ENCODE measurements at regions not wholly inside any gene's neighbourhood (a gene's known extent, or its start where the extent isn't known, plus 50 kb on each side); places are given as distances from the start of the nearest gene placed in this dataset.

GRCh38 chr2:101574622-101575021 is 99.7 kb upstream of the RFX8 start:
- Mint-ChIP-seq H3K36me3 (peaks cover 6 to 12% of the 10 kb centered on the region in 2 donors), H3K27ac (no peak overlapping the region), H3K9me3 (peaks cover 5 to 11% of the 10 kb centered on the region in 2 donors)
- DNase-seq (ENCODE audit: low spot score in 2 of 2), result no peak
- ATAC-seq, result no peak

- ATAC-seq (no peak), DNase-seq (ENCODE audit: low spot score in 2 of 2) (no peak)
- Mint-ChIP-seq H3K9me3 (peaks cover 5 to 6% of the 10 kb centered on the region in 2 donors), H3K27ac (no peak overlapping the region), H3K36me3 (peaks cover 6 to 12% of the 10 kb centered on the region in 2 donors)
These were observed 97.0 kb upstream of the RFX8 start for GRCh38 chr2:101571951-101572350.

DNA sequence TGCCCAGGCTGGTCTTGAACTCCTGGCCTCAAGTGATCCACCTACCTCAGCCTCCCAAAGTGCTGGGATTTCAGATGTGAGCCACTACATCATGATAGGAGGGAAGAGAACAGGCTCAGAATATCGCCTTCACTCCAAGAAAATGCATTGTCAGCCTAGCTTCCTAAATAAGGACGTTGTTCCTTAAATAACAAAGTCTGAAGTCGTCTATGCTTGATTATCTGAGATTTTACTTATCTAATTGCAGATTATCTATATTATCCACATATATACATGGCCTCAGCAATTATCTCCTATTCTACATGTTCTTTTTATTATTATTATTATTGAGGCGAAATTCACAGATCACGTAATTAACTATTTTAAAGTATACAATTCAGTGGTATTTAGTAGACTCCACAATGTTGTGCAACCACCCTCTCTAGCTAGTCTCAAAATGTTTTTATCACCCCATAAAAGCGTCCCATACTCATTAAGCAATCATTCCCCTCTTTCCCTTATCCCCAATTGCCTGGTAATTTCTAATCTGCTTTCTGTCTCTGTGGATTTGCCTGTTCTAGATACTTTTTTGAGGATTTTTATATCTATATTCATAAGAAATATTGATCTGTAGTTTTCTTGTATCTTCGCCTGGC is 95.1 kb upstream of the RFX8 start:
- peaks cover 5 to 6% of the 10 kb centered on the region in 2 donors for H3K9me3 Mint-ChIP-seq
- no peak overlapping the region for H3K27ac Mint-ChIP-seq

DNA sequence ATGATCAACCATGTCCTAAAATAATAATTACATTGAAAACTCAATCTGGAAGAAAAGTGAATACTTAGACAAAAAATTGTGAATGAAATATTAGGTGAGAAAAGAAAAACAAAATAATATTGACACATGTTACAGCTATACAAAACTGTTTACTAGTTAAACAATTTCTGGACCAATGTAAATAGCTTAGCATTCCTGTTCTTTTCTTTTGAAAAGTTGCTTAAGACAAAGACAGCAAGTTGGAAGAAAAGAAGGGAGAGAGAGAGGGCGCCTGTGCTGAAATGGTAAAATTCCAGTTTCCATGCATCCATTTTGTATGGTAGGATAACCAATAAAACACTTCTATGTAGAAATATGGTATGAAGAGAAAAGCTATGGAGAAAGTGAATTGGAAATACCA is 94.1 kb upstream of the RFX8 start:
- H3K9me3 Mint-ChIP-seq, result peaks cover 5 to 6% of the 10 kb centered on the region in 2 donors
- peaks cover 6 to 12% of the 10 kb centered on the region in 2 donors for H3K36me3 Mint-ChIP-seq
- DNase-seq (ENCODE audit: low spot score in 2 of 2) (no peak), ATAC-seq (no peak)
- H3K27ac Mint-ChIP-seq, result no peak overlapping the region

More for the DNA sequence above, 95.1 kb upstream of the RFX8 start:
- H3K36me3 Mint-ChIP-seq, result peaks cover 6 to 12% of the 10 kb centered on the region in 2 donors
- DNase-seq (ENCODE audit: low spot score in 2 of 2) (no peak), ATAC-seq (no peak)

DNA sequence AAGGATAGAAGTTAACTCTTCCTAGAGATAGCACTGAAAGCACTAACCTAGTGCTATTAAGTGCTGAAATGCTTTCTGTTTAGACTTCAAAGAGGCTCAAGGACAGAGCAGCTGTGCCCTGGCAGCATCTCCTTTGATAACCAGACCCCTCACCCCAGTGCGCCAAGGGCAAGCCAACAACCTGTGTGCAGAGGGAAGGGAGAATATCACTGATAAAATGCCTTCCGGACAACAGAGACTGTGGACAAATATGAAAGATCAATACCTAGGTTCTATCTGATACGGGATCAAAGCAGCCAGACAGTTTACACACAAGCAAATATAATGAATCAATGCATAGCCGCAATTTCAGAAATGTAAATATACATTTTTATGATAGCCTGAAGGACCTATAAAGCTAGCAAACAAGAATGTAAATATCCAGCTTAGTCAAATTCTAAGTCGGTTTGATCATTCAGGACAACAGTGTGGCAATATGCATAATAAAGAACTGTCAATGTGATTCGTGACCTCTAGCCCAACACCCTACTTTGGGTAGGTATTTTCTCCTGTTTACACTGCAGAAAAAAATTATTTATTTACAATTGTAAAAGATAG is 91.8 kb upstream of the RFX8 start:
- no peak overlapping the region for H3K27ac Mint-ChIP-seq
- peaks cover 0 to 10% of the 10 kb centered on the region in 2 donors for H3K36me3 Mint-ChIP-seq
- peaks cover 0 to 9% of the 10 kb centered on the region in 2 donors for H3K9me3 Mint-ChIP-seq
- DNase-seq (ENCODE audit: low spot score in 2 of 2) (no peak), ATAC-seq (no peak)

GRCh38 chr2:101563849-101564248 is 88.9 kb upstream of the RFX8 start:
- peaks cover 10 to 20% of the 10 kb centered on the region in 2 donors for H3K9me3 Mint-ChIP-seq
- no peak for ATAC-seq
- H3K27ac Mint-ChIP-seq, result no peak overlapping the region
- peaks cover 9 to 23% of the 10 kb centered on the region in 2 donors for H3K36me3 Mint-ChIP-seq
- DNase-seq (ENCODE audit: low spot score in 2 of 2), result no peak

- ATAC-seq, result peak in 1 of 2 donors; percentile 39
- Mint-ChIP-seq H3K27ac (peak overlapping the region; percentile 74 to 75), H3K9me3 (peaks cover 10 to 20% of the 10 kb centered on the region in 2 donors), H3K36me3 (peaks cover 13 to 23% of the 10 kb centered on the region in 2 donors)
- DNase-seq (ENCODE audit: low spot score in 2 of 2), result no peak
These were observed 85.9 kb upstream of the RFX8 start for GRCh38 chr2:101560780-101561315.

DNA sequence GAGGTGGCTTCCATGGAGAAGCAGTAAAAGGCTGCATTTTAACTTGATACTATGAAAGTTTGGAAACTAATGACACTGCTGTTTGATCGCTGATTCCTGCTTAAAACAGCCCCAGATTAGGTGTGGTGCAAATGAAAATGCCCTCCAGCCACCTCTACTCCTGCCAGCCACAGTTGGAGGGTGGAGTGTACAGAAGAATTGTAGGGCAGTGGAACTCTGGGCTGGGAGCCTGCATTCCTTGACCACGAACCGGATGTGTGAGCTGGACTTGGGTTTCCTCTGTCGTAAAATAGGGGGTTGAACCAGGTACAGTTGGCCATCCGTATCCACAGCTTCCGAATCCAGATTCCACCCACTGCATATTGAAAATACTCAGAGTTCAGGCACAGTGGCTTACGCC is 84.6 kb upstream of the RFX8 start:
- H3K36me3 Mint-ChIP-seq, result peaks cover 13 to 23% of the 10 kb centered on the region in 2 donors
- ATAC-seq (no peak), DNase-seq (ENCODE audit: low spot score in 2 of 2) (no peak)
- no peak overlapping the region for H3K27ac Mint-ChIP-seq
- peaks cover 10 to 20% of the 10 kb centered on the region in 2 donors for H3K9me3 Mint-ChIP-seq

DNA sequence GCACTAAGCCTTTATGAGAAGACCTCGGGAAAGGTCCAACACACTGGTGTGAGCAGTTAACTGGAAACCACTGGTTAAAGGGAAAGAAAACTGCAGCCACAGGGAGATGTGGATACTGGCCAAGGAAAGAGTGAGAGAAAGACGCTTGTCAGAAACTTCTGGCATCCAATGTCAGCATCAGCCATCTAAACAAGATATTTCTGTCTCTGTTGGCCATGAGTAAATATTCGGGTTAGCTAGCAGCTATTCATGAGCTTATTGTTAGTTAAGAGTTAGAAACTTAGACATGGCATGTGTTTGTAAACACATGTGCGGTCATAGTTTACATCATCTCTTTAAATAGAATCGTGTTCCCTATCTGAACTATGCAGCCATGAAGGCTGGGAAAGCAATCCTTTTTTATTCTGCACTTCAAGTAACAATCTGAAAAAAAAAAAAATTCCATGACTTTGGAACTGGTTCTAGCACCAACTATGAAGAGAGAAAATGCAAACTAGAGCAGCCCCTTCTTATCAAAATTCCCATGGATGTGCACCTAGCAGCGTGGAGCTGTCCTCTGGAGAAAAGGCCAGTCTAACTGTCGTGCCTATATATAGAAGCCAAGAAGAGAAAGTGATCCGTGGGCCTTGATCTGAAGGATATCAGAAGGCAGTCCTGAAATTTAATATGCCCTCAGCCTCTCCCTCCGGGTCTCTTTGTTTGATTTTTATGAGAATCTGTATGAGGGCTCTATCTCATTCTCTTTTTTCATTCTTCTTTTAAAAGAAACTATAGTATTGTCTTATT is 84.0 kb upstream of the RFX8 start:
- DNase-seq (ENCODE audit: low spot score in 2 of 2) (no peak), ATAC-seq (no peak)
- Mint-ChIP-seq H3K36me3 (peaks cover 13 to 23% of the 10 kb centered on the region in 2 donors), H3K27ac (no peak overlapping the region), H3K9me3 (peaks cover 10 to 20% of the 10 kb centered on the region in 2 donors)

GRCh38 chr2:101556033-101556459 is 81.1 kb upstream of the RFX8 start:
- no peak for DNase-seq (ENCODE audit: low spot score in 2 of 2)
- Mint-ChIP-seq H3K9me3 (peaks cover 7 to 14% of the 10 kb centered on the region in 2 donors), H3K36me3 (peaks cover 10 to 13% of the 10 kb centered on the region in 2 donors), H3K27ac (no peak overlapping the region)
- ATAC-seq, result no peak

DNA sequence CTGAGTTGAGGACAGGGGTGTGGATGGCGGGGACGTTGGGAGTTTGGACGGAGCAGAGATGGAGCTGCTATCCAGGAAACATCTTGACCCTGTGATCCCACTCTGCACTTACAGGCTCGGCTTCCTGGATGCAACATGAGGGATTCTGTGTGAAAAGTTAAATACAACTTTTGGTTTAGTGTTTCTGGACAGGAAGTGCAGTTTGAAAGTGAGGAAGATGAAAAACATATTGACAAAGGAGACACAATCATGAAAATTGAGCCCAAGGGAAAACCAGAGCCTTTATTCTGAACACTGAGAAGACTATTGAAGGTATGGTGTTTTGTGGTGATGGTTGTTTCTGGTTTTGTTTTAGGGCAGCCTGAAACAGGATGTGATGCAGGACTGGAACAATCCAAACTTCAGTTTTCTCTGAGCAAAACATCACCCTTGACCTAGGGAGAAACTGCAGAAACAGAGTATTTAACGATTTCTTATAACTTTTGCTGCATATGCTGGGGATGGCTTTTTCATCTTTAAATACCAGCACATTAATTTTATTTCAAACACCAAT is 76.5 kb upstream of the RFX8 start:
- H3K27ac Mint-ChIP-seq, result no peak overlapping the region
- DNase-seq (ENCODE audit: low spot score in 2 of 2) (no peak), ATAC-seq (no peak)
- H3K36me3 Mint-ChIP-seq, result peaks cover 0 to 7% of the 10 kb centered on the region in 2 donors
- H3K9me3 Mint-ChIP-seq, result peaks cover 0 to 13% of the 10 kb centered on the region in 2 donors

DNA sequence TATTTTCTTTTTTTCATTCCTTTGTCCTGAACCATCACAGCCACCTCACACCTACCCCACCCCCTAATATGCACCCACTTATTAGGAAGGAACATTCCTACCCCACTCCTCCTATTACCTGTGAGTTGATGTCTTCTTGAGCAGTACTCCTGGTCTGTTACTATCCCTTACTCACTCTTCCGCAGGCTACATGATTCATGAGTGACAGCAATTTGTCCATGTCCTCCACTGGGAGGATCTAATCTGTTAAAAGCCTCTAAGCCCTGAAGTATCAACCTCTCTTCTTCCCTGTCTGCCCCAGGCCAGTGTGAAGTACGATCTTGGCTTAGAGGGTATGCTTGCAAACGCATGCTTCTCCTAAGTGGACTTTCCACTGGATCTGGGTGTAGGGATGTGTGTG is 75.6 kb upstream of the RFX8 start:
- DNase-seq (ENCODE audit: low spot score in 2 of 2) (no peak), ATAC-seq (no peak)
- Mint-ChIP-seq H3K27ac (no peak overlapping the region), H3K36me3 (peaks cover 0 to 7% of the 10 kb centered on the region in 2 donors), H3K9me3 (peaks cover 0 to 13% of the 10 kb centered on the region in 2 donors)

DNA sequence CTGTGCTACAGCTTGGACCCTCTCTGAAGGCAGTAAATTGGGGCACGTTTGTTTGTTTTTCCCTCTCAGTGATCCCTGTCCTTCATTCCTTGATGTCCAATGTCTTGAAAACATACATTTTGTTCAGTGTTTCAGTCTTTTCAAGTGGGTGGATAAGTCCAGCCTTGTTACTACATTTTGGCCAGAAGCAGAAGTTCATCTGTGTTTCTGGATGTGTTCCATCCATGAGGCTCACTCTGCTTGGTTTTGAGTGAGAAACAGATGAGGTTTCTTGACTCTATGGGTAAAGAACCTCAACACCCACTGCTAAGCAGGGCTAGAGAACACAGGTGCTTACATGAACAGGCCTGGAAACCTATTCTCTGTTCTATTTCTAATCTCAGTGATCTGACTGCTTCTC is 74.5 kb upstream of the RFX8 start:
- peaks cover 3 to 13% of the 10 kb centered on the region in 2 donors for H3K9me3 Mint-ChIP-seq
- H3K27ac Mint-ChIP-seq, result no peak overlapping the region
- DNase-seq (ENCODE audit: low spot score in 2 of 2) (no peak), ATAC-seq (no peak)
- peaks cover 5 to 7% of the 10 kb centered on the region in 2 donors for H3K36me3 Mint-ChIP-seq

DNA sequence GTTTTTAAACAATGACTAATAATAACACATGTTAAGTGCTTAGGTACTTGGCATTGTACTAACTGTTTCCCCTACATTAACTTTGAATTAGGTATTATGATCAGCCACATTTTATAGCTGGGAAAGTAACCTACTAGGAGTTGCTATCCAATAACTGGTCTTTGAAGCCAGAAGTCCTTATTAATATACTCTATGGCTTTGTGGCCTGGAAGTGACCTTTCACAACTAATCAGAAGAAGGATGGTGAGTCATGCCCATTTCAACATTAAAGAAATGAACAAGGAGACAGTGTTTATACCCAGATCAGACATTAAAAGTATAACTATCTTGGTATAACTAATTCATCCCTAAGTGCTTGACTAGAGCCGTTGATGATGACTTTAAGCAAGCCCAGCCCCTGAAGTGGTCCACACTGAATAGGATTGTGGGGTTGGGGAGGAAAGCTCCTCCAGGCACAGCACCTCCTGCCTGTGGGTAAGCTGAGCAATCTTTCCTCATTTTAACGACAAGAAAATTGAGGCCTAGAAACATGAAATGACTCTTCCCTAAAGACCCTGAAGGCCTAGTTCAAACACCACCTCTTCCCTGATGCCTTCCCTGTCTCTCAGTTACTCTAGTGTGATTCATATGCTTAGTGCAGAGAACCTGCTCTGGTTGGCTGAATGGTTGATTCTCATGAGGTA is 71.6 kb upstream of the RFX8 start:
- H3K27ac Mint-ChIP-seq, result no peak overlapping the region
- peak in 1 of 2 donors; percentile 50 for ATAC-seq
- peaks cover 3 to 13% of the 10 kb centered on the region in 2 donors for H3K9me3 Mint-ChIP-seq
- DNase-seq (ENCODE audit: low spot score in 2 of 2), result no peak
- H3K36me3 Mint-ChIP-seq, result peaks cover 5 to 7% of the 10 kb centered on the region in 2 donors

DNA sequence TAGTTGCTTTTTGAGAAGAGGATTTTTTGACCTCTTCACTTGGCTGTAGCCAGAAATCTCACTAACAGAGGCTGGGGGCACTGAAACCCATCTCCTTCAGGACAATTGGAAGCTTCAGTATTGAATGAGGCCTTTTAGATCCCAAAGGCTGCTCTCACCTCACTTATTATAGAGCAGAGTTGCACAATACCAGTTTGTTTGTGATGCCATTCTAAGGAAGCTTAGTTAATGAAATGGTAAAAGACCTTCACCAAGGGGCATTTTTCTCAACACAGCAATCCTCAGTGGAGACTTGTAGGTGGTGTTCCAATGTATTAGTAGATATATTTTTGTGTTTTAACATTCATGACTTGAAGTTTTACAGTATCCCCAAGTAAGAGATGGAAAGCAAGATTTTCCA is 71.0 kb upstream of the RFX8 start:
- no peak for ATAC-seq
- Mint-ChIP-seq H3K27ac (no peak overlapping the region), H3K36me3 (peaks cover 5 to 7% of the 10 kb centered on the region in 2 donors), H3K9me3 (peaks cover 3 to 8% of the 10 kb centered on the region in 2 donors)
- DNase-seq (ENCODE audit: low spot score in 2 of 2), result no peak

GRCh38 chr2:101540518-101540917 is 65.6 kb upstream of the RFX8 start:
- H3K9me3 Mint-ChIP-seq, result peaks cover 0 to 3% of the 10 kb centered on the region in 2 donors
- H3K27ac Mint-ChIP-seq, result no peak overlapping the region
- H3K36me3 Mint-ChIP-seq, result peaks cover 0 to 5% of the 10 kb centered on the region in 2 donors
- no peak for ATAC-seq
- DNase-seq (ENCODE audit: low spot score in 2 of 2), result no peak

Measured in activated naive CD4-positive, alpha-beta T cell treated with anti-CD3 and anti-CD28 coated beads, Interleukin-2, amount 50 U/mL, for 72 hours (primary cell).